Midbrain (tissue), 1 donor: ENCODE measurements at regions not wholly inside any gene's neighbourhood (a gene's known extent, or its start where the extent isn't known, plus 50 kb on each side); places are given as distances from the start of the nearest gene placed in this dataset.
"Not testable (repeated sequence)": the region's sequence is repeated elsewhere in the genome, so short reads cannot be mapped to it uniquely, and the experiment has no call there.

Source experiments
- DNase-seq: peaks from one replicate; lab custom pipeline; 2025; lab: John Stamatoyannopoulos, UW

DNA sequence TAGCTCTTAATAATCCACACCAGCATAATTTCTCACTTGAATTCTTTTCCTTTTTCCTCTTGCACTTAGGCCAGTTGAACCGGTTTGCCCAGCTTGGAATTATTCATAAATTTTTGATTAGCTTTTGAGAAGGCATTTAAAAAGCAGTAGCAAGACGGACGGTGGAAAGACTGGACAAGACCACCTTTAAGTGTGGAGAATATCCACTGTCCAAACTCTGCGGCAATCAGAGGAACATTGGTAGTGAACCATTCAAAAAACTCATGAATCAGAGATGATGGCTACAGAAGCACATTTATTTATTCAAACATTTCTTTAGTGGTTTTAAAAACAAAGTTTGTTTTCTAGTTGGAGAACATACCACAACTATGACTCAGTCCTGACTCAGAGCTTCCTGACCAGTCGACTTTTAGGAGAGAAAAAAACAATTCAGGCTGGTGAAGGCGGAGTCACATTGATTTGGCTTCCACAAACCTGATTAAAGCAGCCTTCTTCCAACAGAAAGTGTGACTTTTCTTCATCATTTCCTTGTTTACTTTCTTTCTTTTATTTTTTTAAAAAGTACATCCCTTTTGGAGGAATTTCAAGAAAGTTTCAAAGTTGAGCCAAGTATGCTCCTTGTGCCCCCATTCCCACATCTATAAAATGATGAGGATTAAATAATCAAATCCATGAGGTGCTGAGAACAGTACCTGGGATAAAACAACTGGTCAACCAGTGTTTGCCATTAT is 128.8 kb downstream of the ADSS2 start:
- DNase-seq, result no peak

DNA sequence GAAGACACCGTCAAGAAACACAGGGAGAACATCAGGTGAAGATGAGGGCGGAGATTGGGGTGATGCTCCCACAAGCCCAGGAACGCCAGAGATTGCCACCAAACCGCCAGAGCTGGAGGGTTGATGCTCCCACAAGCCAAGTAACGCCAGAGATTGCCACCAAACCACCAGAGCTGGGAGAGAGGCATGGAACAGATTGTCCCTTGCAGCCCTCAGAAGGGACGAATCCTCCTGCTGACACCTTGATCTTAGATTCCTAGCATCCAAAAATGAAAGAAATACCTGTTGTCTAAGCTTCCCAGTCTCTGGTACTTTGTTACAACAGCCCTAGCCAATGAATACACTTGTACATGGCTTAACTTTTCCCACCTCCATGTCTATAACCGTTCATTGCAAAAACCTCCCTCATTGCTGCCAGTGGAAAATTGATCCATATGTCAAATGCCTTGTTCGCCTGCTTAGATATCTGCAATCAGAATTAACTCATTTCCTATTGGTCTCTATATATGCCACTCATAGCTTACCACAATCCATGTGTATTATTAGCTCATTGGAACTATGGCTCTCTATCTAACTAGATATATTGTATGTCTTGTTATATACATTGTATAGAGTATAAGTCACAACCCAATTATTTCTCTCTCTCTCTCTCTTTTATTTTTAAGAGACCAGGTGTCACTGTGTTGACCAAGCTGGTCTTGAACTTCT is 127.4 kb downstream of the ADSS2 start:
- no peak for DNase-seq

GRCh38 chr1:244325056-244325758 is 126.5 kb downstream of the ADSS2 start:
- DNase-seq, result no peak

GRCh38 chr1:244326757-244327156 is 125.0 kb downstream of the ADSS2 start:
- DNase-seq, result no peak

GRCh38 chr1:244327533-244327932 is 124.2 kb downstream of the ADSS2 start:
- DNase-seq, result no peak

DNA sequence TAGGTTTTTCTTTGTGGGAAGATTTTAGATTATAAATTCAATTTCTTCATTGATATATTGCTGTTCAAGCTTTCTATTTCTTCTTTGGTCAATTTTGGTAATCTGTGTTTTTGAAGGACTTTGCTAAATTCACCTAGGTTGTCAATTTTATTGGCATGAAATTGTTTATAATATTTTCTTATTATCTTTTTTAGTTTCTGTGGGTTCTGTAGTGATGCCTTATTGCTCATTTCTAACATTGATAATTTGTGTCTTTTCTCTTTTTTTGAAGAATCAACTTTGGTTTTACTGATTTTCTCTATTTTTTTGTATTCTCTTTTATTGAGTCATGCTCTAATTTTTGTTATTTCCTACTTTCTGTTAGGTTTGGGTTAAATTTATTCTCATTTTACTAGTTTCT is 123.2 kb downstream of the ADSS2 start:
- no peak for DNase-seq

DNA sequence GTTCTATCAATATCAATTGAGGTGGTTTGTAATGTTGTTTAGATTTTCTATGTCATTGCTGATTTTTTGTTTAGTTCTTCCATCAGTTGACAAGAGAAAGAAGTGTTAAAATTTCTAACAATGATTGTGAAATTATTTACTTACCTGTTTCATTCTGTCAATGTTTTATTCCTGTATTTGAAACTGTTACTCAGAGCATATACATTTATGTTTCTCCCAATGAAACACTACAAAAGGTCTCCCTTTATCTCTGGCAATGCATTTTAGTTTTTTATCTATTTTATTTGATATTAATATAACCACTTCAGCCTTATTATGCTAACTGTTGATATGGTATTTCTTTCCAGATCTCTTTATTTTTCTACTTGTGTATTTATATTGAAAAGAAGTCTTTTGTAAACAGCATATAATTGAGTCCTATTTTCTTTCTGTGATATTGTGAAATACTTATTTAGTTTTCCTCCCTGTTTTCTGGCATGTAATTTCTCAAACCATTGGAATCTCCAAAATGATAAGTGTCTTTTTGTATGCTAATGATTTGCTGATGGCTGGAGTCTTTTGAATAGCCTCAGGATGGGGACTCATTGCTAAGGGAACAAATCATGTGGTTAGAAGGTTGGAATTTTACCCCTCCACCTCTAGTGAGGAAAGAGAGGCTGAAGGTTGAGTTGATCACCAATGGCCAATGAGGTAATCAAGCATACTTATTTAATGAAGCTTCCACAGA is 122.0 kb downstream of the ADSS2 start:
- no peak for DNase-seq

GRCh38 chr1:244330318-244330625 is 121.4 kb downstream of the ADSS2 start:
- no peak for DNase-seq

- not testable (repeated sequence) for DNase-seq
These were observed 118.9 kb downstream of the ADSS2 start for GRCh38 chr1:244332761-244333160.

GRCh38 chr1:244334315-244334714 is 117.4 kb downstream of the ADSS2 start:
- DNase-seq, result not testable (repeated sequence)

DNA sequence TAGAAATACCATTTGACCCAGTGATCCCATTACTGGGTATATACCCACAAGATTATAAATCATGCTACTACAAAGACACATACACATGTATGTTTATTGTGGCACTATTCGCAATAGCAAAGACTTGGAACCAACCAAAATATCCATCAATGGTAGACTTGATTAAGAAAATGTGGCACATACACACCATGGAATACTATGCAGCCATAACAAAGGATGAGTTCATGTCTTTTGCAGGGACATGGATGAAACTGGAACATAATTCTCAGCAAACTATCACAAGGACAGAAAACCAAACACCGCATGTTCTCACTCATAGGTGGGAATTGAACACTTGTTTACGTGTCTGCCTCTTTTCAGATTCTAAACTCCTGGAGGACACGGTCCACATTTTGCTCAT is 116.9 kb downstream of the ADSS2 start:
- DNase-seq, result not testable (repeated sequence)

DNA sequence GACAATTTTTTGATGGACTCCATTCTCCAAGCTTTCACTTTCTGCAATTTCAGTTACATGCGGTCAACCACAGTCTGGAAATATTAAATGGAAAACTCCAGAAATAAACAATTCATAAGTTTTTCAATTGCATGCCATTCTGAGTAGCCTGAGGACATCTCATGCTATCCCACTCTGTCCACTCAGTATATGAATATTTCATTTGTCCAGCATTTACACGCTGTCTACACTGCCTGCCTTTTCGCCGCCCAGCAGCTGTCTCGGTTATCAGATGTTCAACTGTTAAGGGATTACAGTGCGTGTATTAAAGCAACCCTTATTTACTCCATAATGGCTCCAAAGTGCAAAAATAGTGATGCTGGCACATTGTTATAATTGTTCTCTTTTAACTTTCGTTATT is 116.3 kb downstream of the ADSS2 start:
- DNase-seq, result no peak

DNA sequence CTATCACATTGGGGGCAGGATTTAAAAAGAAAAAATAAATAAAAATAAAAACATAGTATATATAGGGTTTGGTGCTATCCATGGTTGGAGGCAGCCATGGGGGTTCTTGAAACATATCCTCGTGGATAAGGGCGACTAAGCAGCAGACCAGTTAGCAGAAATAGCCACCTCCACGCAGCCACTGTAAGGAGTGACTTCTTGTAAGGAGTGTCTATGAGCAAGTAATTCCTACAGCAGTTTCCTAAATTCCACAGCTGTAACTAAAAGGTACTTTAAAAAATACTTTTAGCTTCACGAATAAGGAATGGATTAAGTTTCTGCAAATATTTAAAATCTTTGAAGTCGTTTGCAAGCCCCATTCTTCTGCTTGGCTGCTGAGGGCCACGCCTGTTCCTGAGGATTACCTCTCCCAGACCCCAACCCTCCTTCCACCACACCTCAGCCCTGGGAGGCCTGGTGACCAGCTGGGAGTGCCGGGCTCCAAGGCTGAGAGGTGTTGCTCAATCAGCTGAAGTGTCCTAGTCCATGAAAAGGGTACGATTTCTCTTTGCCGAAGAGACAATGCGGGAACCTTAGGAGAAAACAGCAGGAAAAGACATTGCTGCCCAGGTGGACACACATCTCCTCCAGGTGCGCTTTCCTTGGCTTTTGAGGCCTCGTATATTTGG is 115.3 kb downstream of the ADSS2 start:
- DNase-seq, result no peak

DNA sequence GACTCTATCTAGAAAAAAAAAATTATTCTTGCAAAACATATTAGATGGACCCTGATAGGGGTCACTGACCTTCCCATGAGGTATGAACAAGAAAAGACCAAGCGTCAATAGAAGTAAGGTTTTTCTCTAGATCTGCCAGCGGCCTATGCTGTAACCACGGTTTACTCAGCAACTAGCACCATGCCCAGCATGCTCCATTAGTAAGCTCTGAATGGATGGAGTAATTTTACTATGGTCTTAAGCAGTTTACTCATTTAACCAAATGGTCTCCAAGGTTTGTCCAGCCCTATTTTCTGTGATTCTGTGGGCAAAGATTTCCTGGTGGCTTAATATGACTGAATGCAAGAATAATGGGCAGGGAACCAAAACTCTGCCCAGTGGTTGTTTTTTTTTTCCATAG is 113.9 kb downstream of the ADSS2 start:
- DNase-seq, result no peak

- no peak for DNase-seq
These were observed 112.5 kb downstream of the ADSS2 start for GRCh38 chr1:244339073-244339692.

DNA sequence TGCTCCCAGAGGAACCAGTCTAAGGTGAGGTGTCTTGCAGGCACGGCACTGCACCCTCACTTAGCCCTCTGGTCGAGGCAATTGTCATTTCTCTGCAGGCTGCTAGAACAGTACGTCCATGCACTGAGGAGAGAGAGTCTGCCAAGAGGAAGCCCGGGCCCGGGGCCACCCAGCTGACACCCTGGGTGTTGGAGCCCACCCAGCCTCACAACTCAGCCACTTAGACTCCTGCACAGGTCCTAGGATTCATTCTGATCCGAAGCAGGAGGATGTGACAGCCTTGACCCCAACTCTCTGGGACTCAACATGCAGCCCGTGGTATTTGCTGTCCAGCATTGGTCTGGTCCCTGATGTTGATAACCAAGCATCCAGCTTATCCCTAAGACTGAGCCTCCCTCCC is 111.9 kb downstream of the ADSS2 start:
- no peak for DNase-seq

- no peak for DNase-seq
These were observed 111.3 kb downstream of the ADSS2 start for GRCh38 chr1:244340396-244340795.

DNA sequence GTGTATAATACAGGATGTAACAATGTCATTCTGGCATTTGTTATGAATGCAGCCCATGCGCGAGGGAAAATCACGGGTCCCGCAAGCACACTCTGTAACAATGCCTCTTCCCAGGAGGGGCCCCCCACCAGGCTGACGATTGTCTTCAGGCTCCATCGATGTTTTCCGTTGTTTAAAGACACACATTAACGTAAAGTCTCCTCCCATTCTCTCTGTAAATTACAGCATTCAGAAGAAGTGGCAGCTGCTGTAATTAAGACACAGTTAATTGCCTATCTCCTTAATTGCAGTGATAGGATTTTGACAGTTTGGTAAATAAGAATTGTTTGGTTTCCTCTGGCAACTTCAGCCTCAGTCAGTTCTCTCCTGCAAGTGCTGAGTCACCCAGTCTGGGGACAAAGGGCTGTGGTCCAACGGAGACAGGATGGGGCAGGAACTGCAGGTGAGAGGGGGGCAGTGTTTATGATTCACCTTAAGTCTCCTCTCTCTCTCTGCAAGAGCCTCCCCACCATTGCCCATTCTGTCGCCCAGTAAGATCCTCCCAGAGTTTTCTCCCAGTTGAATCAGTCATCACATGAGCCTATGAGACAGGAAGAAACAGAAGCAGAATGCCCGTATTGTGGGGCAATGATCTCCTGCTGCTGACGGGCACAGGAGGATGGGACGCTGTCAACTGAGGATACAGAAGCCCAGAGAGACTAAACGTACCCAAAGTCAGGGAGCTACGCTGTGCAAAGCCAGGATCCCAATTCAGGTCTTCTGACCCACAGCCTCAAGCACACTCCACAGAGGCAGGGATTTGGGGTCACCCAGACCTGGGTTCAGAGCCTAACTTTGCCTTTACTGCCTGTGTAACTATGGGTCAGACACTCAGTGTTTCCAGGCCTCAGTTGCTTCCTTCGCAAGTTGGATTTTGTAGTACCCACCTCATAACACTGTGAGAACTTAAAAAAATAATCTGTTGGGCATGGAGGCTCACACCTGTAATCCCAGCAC is 110.0 kb downstream of the ADSS2 start:
- peak; percentile 53 for DNase-seq

- DNase-seq, result no peak
These were observed 107.7 kb downstream of the ADSS2 start for GRCh38 chr1:244344001-244344400.

DNA sequence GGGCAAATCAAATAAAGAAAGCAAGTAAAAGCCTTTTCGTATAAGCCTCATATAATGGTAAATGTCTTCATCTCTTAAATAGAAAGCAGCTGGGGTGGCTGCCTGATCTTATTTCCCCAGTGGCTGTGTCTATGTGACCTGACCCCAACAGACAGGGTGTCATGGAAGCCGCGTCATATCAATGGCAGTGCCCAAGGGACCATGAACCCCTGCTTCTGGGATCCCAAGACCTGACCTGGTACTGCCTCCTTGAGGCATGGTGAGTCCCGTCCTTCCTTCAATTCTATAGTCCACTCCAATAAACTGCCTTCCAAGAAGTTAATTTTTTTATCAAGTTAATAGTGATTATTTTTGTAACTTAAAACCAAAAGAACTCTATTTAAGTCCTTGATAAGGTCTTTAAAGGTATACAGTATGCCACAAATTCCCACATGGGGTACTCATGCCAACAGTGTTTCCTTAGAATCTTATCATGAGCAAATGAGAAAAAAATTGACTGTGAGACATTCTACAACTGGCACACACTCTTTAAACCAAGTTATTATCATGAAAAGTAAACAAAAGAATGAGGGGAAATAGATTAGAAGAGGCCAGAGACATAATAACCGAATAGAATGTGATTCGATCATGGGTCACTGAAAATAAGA is 104.6 kb downstream of the ADSS2 start:
- no peak for DNase-seq
